GM12878 (cell line): ENCODE measurements at regions not wholly inside any gene's neighbourhood (a gene's known extent, or its start where the extent isn't known, plus 50 kb on each side); places are given as distances from the start of the nearest gene placed in this dataset.

ENCODE experiments used
- ATAC-seq: fragments of 200-7000 bp; cut with Tn5 transposase; 3 replicates; pipeline ENCODE4 v1.9.1; 2020; ENCODE audit warnings: mild to moderate bottlenecking, moderate library complexity
- BruUV-seq: library from RNA; stranded (reverse); fragments of 400-500 nt; replicated peaks from 2 replicates; lab custom pipeline; 2021; lab: Mats Ljungman, UMichigan
- CTCF ChIA-PET: fragments of 300-600 bp; sonication (Branson Sonifier 250); formaldehyde crosslinking; extraction: SDS; loops from one replicate; lab custom pipeline; 2021; ENCODE audit warnings: inconsistent platforms; lab: Yijun Ruan, JAX
- POLR2A ChIA-PET: fragments of 350-600 bp; formaldehyde crosslinking; extraction: SDS; loops from one replicate; lab custom pipeline; 2021; ENCODE audit warnings: inconsistent platforms; lab: Charles Lee
- RAD21 ChIA-PET: fragments of 300-600 bp; sonication (Branson Sonifier 250); formaldehyde crosslinking; loops from one replicate; lab custom pipeline; 2023; ENCODE audit warnings: antibody characterized with exemption; ENCODE audit not compliant: unreplicated experiment; lab: Charles Lee
- SMC1A ChIA-PET: fragments of 300-600 bp; sonication (Branson Sonifier 250); formaldehyde crosslinking; loops from one replicate; lab custom pipeline; 2023; ENCODE audit not compliant: unreplicated experiment, uncharacterized antibody; lab: Charles Lee
- DNase-seq: peaks from one replicate; pipeline ENCODE4 v3.0.0-alpha.2; 2011; ENCODE audit warnings: low read depth, low spot score
- FAIRE-seq: peaks from 3 replicates; lab custom pipeline; 2011; peaks lifted over from hg19 to GRCh38; lab: Jason Lieb, UNC
- H2AFZ ChIP-seq: 2 replicates; pipeline ENCODE4 v1.6.0; 2011; ENCODE audit warnings: low read depth, low read length, control low read depth; ENCODE audit not compliant: control insufficient read depth
- H3K27ac ChIP-seq: 2 replicates; pipeline ENCODE4 v1.5.1; 2011; ENCODE audit warnings: control low read depth; ENCODE audit not compliant: control insufficient read depth, insufficient read depth
- H3K27me3 ChIP-seq, 2 experiments: replicated peaks in 1 of 2; 2 replicates each; pipeline versions ENCODE4 v1.6.0 to v1.6.1; 2011; ENCODE audit warnings: low read length in 1 of 2; ENCODE audit not compliant: control insufficient read depth in 2 of 2, insufficient read depth in 2 of 2
- H3K36me3 ChIP-seq, 2 experiments: 2 replicates each; pipeline ENCODE4 v1.5.1; 2011; ENCODE audit warnings: low read length in 1 of 2; ENCODE audit not compliant: control insufficient read depth in 2 of 2, insufficient read depth in 2 of 2
- H3K4me1 ChIP-seq: 2 replicates; pipeline ENCODE4 v1.6.1; 2011; ENCODE audit warnings: mild to moderate bottlenecking, low read length, moderate library complexity, mixed read lengths; ENCODE audit not compliant: control insufficient read depth, insufficient read depth
- H3K4me2 ChIP-seq: 2 replicates; pipeline ENCODE4 v1.6.0; 2011; ENCODE audit warnings: control low read depth; ENCODE audit not compliant: control insufficient read depth, insufficient read depth
- H3K4me3 ChIP-seq: fragments of 200-600 bp; sonication (generic); 2 replicates; pipeline ENCODE4 v1.5.1; 2016
- H3K79me2 ChIP-seq: 2 replicates; pipeline ENCODE4 v1.6.0; 2011; ENCODE audit warnings: low read length; ENCODE audit not compliant: control insufficient read depth, insufficient read depth
- H3K9ac ChIP-seq: 2 replicates; pipeline ENCODE4 v1.8.0; 2011; ENCODE audit warnings: low read length, control low read depth, mixed read lengths; ENCODE audit not compliant: control insufficient read depth, insufficient read depth
- H3K9me3 ChIP-seq: replicated peaks from 3 replicates; pipeline ENCODE4 v1.5.1; 2011; ENCODE audit warnings: mild to moderate bottlenecking, low read length; ENCODE audit not compliant: control insufficient read depth, insufficient read depth
- H4K20me1 ChIP-seq: 2 replicates; pipeline ENCODE4 v1.6.0; 2011; ENCODE audit not compliant: control insufficient read depth, insufficient read depth
- ATF7 ChIP-seq: fragments of 450-650 bp; IDR thresholded peaks from 2 replicates; pipeline ENCODE4 v1.6.1; 2016; ENCODE audit warnings: low read depth, mild to moderate bottlenecking
- DPF2 ChIP-seq: fragments of 450-650 bp; IDR thresholded peaks from 2 replicates; pipeline ENCODE4 v1.6.1; 2017; ENCODE audit warnings: mild to moderate bottlenecking
- IKZF1 ChIP-seq: fragments of 450-650 bp; conservative IDR thresholded peaks from 2 replicates; pipeline ENCODE4 v1.6.1; 2017; ENCODE audit warnings: antibody characterized with exemption, mild to moderate bottlenecking
- IKZF2 ChIP-seq, 2 experiments: fragments of 450-650 bp; IDR thresholded peaks; 2 replicates each; pipeline ENCODE4 v1.6.1; 2017; ENCODE audit warnings: mild to moderate bottlenecking in 2 of 2, moderate library complexity in 2 of 2
- RELB ChIP-seq: fragments of 450-650 bp; IDR thresholded peaks from 2 replicates; pipeline ENCODE4 v1.6.1; 2017; ENCODE audit warnings: low read depth, mild to moderate bottlenecking, moderate library complexity
- SPI1 ChIP-seq: IDR thresholded peaks from 2 replicates; pipeline ENCODE4 v1.6.1; 2011; ENCODE audit warnings: low read depth, mild to moderate bottlenecking, low read length, moderate library complexity, borderline replicate concordance; ENCODE audit not compliant: insufficient read depth
- WRNIP1 ChIP-seq: IDR thresholded peaks from 2 replicates; pipeline ENCODE4 v1.6.1; 2011; ENCODE audit warnings: low read depth, low read length, improper control_type of control experiment, borderline replicate concordance
- ZNF207 ChIP-seq: fragments of 450-650 bp; IDR thresholded peaks from 2 replicates; pipeline ENCODE4 v1.6.1; 2014; ENCODE audit warnings: antibody characterized with exemption, mild to moderate bottlenecking, borderline replicate concordance
- ZNF217 ChIP-seq: fragments of 450-650 bp; IDR thresholded peaks from 2 replicates; pipeline ENCODE4 v1.6.1; 2017; ENCODE audit warnings: antibody characterized with exemption, mild to moderate bottlenecking
- ZNF687 ChIP-seq: fragments of 450-650 bp; IDR thresholded peaks from 2 replicates; pipeline ENCODE4 v1.6.1; 2017; ENCODE audit warnings: mild to moderate bottlenecking, moderate library complexity
- WGBS: methylation state at CpG from one replicate; pipeline ENCODE4 v1.1.6; 2016; ENCODE audit warnings: low lambda C conversion rate; ENCODE audit not compliant: insufficient replicate concordance, insufficient coverage; ENCODE audit errors: missing lambda C conversion rate; 5-methylcytosine and 5-hydroxymethylcytosine counted together
- in situ Hi-C: fragments of 300-500 bp; cut with MboI; formaldehyde crosslinking; loops from 9 replicates; pipeline ENCODE4 v1.14.3; 2018; ENCODE audit warnings: mixed read lengths
- intact Hi-C: fragments of 100-400 bp; cut with micrococcal nuclease; formaldehyde crosslinking; loops from one replicate; pipeline ENCODE4 v1.14.2; 2022; ENCODE audit not compliant: unreplicated experiment

- TF ChIP-seq ZNF687 (0 out of 2 replicates have a peak, but pooled peaks have one; percentile 16), RELB (no peak; the same call in 1 of the 2 replicates), SPI1 (peak; percentile 58; the same call in 1 of the 2 replicates), ZNF207 (no peak), WRNIP1 (no peak), IKZF1 (peak; percentile 56), ATF7 (no peak), DPF2 (peak; percentile 59; the same call in 1 of the 2 replicates), ZNF217 (no peak), IKZF2 (IDR thresholded peaks at IDR 0.05) (peak; percentile 24 to 60; a peak in 3 of 4 replicates)
- Histone ChIP-seq H4K20me1 (no peaks in the 10 kb centered on the region), H3K36me3 (no peaks in the 10 kb centered on the region), H3K27me3 (no peaks in the 10 kb centered on the region), H3K27ac (no peak overlapping the region), H3K4me3 (no peak overlapping the region), H3K9ac (no peak overlapping the region), H3K79me2 (no peaks in the 10 kb centered on the region), H3K9me3 (no peaks in the 10 kb centered on the region), H3K4me1 (no peaks in the 10 kb centered on the region), H2AFZ (no peak overlapping the region), H3K4me2 (no peak overlapping the region)
- ChIA-PET SMC1A (interaction anchor here (0.9 to 27.3 kb wide), 14 partner anchors 5 to 210 kb away, joined by 3 to 602 read pairs (median 6); no protein-coding TSS in a partner anchor), POLR2A (interaction anchor here (1.0 to 6.2 kb wide), 4 partner anchors 6 to 14 kb away, joined by 4 to 54 read pairs (median 8); no protein-coding TSS in a partner anchor), CTCF (interaction anchor here (1.1 to 1.4 kb wide), 3 partner anchors 11 to 413 kb away, joined by 3 to 4 read pairs (median 3); partner anchors contain the start of gene EOMES), RAD21 (interaction anchor here (0.7 to 18.4 kb wide), 15 partner anchors 10 to 423 kb away, joined by 3 to 344 read pairs (median 7); partner anchors contain the start of gene EOMES)
- FAIRE-seq (no peak), DNase-seq (no peak), ATAC-seq (peak; percentile 16)
- intact Hi-C loops, result loop anchor here (5.0 kb wide), 3 partner anchors 82 to 413 kb away; partner anchors contain the start of gene EOMES
- 13% methylated on average over 3 of the region's 3 CpGs for WGBS
- no TSS peak for BruUV-seq
- in situ Hi-C loops, result loop anchor here (10.0 kb wide), 1 partner anchor 420 kb away; no protein-coding TSS in a partner anchor
Measured at GRCh38 chr3:28134792-28135375, 106.5 kb upstream of the CMC1 start.
